Activated CD8-positive, alpha-beta memory T cell treated with anti-CD3 and anti-CD28 coated beads, Interleukin-2, amount 50 U/mL, for 4 hours (primary cell): ENCODE measurements at regions not wholly inside any gene's neighbourhood (a gene's known extent, or its start where the extent isn't known, plus 50 kb on each side); places are given as distances from the start of the nearest gene placed in this dataset.
"Not testable (repeated sequence)": the region's sequence is repeated elsewhere in the genome, so short reads cannot be mapped to it uniquely, and the experiment has no call there.

ENCODE experiments used
- DNase-seq: peaks from one replicate; pipeline ENCODE4 v3.0.0-alpha.2; 2020

DNA sequence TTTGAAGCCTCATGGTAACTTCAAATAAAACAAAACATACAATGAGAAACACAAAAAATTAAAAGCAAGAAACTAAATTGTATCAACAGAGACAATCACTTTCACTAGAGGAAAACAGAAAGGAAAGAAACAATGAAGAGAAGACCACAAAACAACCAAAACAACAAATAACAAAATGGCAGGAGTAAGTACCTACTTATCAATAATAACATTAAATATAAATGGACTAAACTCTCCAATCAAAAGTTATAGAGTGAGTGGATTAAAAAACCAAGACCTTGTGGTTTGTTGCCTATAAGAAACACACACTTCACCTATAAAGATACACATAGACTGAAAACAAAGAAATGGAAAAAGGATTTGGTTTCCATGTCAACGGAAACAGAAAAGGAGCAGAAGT is 830.1 kb upstream of the TMEFF2 start:
- DNase-seq = no peak

- DNase-seq = no peak
Measured at GRCh38 chr2:193011870-193012269, 817.1 kb upstream of the TMEFF2 start.

- DNase-seq = no peak
Measured at GRCh38 chr2:192993059-192993458, 798.3 kb upstream of the TMEFF2 start.

DNA sequence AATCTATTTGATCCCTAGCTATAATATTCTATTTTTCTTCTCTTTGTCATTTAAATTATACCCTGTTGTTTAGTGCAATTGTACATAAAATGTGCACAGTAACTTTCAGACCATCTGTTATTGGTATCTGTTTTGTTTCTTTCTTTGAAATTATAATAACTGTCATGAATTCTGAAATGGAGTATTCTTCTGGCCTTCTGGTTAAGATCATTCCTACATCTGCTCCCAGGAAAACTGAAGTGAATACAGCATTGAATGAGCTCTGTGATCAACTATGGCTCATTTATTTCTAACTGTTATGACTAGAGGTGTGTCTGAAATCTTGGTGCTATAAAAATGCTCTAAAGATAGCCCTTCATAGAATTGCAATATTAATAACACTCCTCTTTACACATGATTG is 788.4 kb upstream of the TMEFF2 start:
- no peak for DNase-seq

DNA sequence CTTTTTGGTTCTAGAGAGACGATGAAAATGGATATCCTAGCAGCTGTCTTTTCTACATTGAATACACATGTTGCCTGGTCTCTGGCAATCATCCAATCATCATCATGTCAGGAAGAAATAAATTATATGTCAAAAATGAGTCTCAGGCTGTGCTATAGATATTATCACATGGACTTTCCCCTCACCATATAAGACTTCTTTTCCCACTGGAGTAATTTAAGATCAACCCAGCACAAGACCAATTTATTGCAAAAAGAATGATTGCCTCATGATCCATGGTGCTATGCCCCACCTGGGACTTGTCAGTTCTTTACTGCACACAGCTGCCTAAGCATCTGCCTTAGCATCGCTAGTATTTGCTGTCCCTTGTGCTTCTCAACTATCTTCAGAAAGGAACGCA is 783.7 kb upstream of the TMEFF2 start:
- DNase-seq = no peak

- DNase-seq = no peak
Measured at GRCh38 chr2:192971981-192972380, 777.2 kb upstream of the TMEFF2 start.

GRCh38 chr2:192969055-192969454 is 774.3 kb upstream of the TMEFF2 start:
- no peak for DNase-seq

DNA sequence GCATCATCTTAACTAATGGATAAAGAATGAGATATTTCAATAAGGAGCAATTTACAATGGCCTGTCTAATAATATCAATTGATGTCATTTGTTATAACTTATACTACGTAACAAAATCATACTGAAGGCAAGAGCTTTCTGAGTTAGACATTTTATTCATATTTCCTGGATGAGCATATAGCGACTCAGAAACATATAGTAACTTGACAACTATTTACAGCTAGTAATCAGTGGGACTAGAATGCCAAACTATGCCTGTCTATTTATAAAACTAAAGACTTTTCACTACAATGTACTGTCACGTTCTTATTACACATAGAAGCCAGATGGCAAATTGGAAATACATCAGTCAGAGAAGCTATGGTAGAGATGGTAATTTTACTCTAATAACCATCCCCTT is 766.2 kb upstream of the TMEFF2 start:
- DNase-seq = no peak

- not testable (repeated sequence) for DNase-seq
Measured at GRCh38 chr2:192958615-192959014, 763.9 kb upstream of the TMEFF2 start.

DNA sequence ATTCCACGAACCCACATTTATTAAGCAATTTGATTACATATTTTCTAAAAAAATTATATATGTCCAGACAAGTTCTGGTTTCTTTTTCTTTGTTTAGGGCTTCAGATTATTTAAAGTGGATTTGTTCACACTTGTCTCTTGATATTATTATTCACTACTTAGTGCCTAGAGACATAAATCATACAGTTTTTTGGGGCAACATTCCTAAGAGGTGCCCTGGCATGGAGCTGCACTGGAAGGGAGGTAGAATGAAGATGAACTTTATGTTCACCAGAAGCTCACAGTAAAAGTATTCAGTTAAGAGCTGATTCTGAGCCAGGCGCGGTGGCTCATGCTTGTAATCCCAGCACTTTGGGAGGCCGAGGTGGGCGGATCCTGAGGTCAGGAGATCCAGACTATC is 762.7 kb upstream of the TMEFF2 start:
- DNase-seq = no peak

GRCh38 chr2:192953116-192953515 is 758.4 kb upstream of the TMEFF2 start:
- DNase-seq = no peak

- DNase-seq = no peak
Measured at GRCh38 chr2:192952245-192952644, 757.5 kb upstream of the TMEFF2 start.

DNA sequence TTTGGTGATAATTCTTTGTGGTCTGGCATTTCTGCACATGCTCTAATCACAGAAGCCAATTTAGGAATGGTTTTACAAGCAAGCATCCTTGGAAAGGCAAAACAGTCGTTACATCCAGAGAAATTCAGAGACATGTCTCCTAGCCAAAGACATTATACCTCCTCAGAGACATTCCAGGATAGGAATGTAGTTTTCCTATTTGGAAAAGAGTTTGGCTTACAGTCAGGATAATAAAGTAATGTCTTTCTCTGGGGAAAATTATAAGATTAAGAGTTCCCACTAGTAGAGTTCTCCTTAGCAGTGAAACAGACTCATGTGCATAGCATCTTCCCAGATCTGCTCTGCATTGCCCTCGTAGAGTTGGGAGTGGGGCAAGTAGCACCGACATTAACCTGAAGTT is 753.6 kb upstream of the TMEFF2 start:
- no peak for DNase-seq

- DNase-seq = no peak
Measured at GRCh38 chr2:192947352-192947751, 752.6 kb upstream of the TMEFF2 start.

GRCh38 chr2:192940767-192941166 is 746.0 kb upstream of the TMEFF2 start:
- no peak for DNase-seq

GRCh38 chr2:192932376-192932775 is 737.6 kb upstream of the TMEFF2 start:
- DNase-seq = no peak

DNA sequence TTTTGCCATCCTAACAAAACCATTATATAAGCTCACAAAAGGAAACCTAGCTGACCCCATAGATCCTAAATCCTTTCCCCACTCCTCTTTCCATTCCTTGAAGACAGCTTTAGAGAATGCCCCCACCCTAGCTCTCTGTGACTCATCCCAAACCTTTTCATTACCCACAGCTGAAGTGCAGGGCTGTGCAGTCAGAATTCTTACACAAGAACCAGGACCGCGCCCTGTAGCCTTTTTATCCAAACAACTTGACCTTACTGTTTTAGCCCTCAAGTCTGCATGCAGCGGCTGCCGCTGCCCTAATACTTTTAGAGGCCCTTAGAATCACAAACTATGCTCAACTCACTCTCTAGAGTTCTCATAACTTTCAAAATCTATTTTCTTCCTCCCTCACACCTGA is 726.9 kb upstream of the TMEFF2 start:
- not testable (repeated sequence) for DNase-seq

GRCh38 chr2:192901446-192901845 is 706.7 kb upstream of the TMEFF2 start:
- no peak for DNase-seq

DNA sequence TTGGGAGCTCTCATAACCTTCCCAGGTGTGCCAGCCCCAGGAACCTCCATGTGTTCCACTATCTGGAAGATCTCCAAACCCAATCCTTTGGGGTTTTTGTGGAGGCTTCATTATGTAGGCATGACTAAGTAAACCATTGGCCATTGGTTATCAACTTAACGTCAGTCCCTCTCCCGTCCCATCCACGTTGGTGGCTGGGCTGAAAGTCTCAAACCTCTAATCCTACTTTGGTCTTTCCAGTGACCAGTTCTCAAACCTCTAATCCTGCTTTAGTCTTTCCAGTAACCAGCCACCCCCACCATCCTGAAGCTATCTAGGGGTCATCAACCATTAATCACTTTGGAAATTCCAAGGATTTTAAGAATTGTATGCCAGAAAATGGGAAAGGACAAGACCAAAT is 704.7 kb upstream of the TMEFF2 start:
- DNase-seq = no peak

- DNase-seq = not testable (repeated sequence)
Measured at GRCh38 chr2:192893976-192894375, 699.2 kb upstream of the TMEFF2 start.

DNA sequence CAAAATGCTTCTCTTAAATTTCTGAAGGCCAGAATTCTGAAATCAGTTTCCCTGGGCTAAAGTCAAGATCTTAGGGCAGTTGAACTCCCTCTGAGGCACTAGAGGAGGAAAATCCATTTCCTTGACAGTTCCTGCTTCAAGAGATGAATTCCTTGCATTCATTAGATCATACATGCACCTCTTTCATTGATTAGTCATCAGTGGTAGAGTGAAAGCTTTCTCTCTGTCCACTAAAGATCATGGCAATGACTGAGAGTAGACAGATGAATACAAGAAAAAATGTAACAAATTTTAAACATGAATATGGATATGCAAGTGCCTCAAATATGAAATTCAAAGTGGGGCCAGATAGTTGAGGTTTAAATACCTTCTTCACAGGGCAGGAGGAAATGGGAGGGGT is 693.4 kb upstream of the TMEFF2 start:
- DNase-seq = no peak

GRCh38 chr2:192887337-192887736 is 692.6 kb upstream of the TMEFF2 start:
- DNase-seq = no peak

- no peak for DNase-seq
Measured at GRCh38 chr2:192886636-192887035, 691.9 kb upstream of the TMEFF2 start.

DNA sequence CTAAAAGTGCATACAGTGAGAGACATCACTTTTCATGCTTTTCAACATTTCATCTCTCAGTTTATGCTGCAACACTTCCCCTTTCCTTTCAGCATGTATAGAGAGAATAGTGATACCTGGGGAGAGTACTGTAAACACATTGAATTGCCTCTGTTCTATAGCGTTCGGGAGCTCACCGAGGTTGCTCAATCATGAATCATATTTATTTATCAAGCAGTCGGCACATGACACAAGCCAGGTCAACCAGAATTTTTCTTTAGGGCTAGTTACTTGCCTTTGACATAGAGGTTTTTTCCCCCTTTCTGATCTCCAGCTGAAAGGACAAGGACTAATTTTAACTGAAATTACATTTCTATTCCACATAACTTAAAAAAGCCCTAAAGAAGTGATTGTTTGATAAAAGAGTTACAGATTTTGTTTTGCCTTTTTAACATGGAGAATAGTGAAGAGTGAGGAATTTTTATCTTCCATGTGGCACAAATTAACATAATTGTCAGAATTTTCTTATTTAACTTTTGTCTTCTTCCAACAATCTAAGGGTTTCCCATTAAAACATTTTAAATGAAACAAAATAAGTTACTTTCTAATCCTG is 690.9 kb upstream of the TMEFF2 start:
- DNase-seq = no peak

DNA sequence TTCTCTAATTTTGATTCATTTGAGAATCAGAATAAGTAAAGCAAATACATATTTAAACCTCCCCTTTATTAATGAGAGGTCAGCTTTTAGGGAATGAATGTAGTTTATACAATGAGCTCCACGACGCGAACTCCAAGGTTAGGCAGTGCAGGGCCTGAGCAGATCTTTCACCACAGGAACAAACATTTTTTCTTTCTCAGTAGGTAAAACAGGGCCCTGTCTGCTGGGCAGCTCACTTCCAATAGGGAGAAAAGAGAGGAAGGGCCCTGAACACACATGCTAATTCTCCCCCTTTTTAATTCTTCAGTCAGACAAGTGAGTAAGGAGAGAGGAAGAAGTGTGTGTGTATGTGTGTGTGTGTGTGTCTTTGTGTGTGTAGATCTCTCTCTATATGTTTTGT is 682.4 kb upstream of the TMEFF2 start:
- no peak for DNase-seq

GRCh38 chr2:192876698-192877097 is 682.0 kb upstream of the TMEFF2 start:
- DNase-seq = no peak
